Panc1 (cell line): ENCODE measurements at regions not wholly inside any gene's neighbourhood (a gene's known extent, or its start where the extent isn't known, plus 50 kb on each side); places are given as distances from the start of the nearest gene placed in this dataset.

ENCODE experiments used
- ATAC-seq: fragments of 200-7000 bp; cut with Tn5 transposase; 2 replicates; pipeline ENCODE4 v1.9.1; 2020; ENCODE audit warnings: mild to moderate bottlenecking, moderate library complexity
- BruUV-seq: library from RNA; stranded (reverse); fragments of 400-500 nt; replicated peaks from 2 replicates; lab custom pipeline; 2021; lab: Mats Ljungman, UMichigan
- CTCF ChIA-PET: fragments of 300-600 bp; sonication (Branson Sonifier 250); formaldehyde crosslinking; loops from one replicate; lab custom pipeline; 2022; ENCODE audit warnings: antibody characterized with exemption; lab: Charles Lee
- POLR2A ChIA-PET: fragments of 300-600 bp; sonication (Branson Sonifier 250); formaldehyde crosslinking; loops from one replicate; lab custom pipeline; 2022; ENCODE audit warnings: antibody characterized with exemption; lab: Charles Lee
- DNase-seq: peaks from one replicate; pipeline ENCODE4 v3.0.0-alpha.2; 2010; ENCODE audit warnings: low read depth, low spot score
- H3K27ac ChIP-seq: 2 replicates; pipeline ENCODE4 v1.5.1; 2011; ENCODE audit warnings: mild to moderate bottlenecking, low read length, inconsistent platforms
- H3K27me3 ChIP-seq: fragments of 200-500 bp; sonication (Bioruptor generic); 2 replicates; pipeline ENCODE4 v1.6.0; 2014; ENCODE audit warnings: low read length, inconsistent platforms; ENCODE audit not compliant: control insufficient read depth, insufficient read depth
- H3K36me3 ChIP-seq: fragments of 200-500 bp; sonication (Bioruptor generic); 2 replicates; pipeline ENCODE4 v1.5.1; 2014; ENCODE audit warnings: inconsistent platforms, mild to moderate bottlenecking, low read length, moderate library complexity; ENCODE audit not compliant: control insufficient read depth, insufficient read depth
- H3K4me1 ChIP-seq: 2 replicates; pipeline ENCODE4 v1.5.1; 2011; ENCODE audit warnings: inconsistent platforms, mild to moderate bottlenecking, low read length, moderate library complexity; ENCODE audit not compliant: control insufficient read depth, insufficient read depth
- H3K4me3 ChIP-seq, 2 experiments: 2 replicates each; pipeline ENCODE4 v1.5.1; 2011 to 2012; ENCODE audit warnings: low read depth in 2 of 2, low read length in 2 of 2, mild to moderate bottlenecking in 2 of 2, inconsistent platforms in 1 of 2, moderate library complexity in 1 of 2
- H3K9me3 ChIP-seq: fragments of 200-500 bp; sonication (Bioruptor generic); 2 replicates; pipeline ENCODE4 v1.5.1; 2014; ENCODE audit warnings: low read depth, mild to moderate bottlenecking, inconsistent platforms, low read length, moderate library complexity; ENCODE audit not compliant: control insufficient read depth, insufficient read depth
- POLR2AphosphoS5 ChIP-seq: IDR thresholded peaks from 2 replicates; pipeline ENCODE4 v1.6.1; 2012; ENCODE audit warnings: mild to moderate bottlenecking, low read depth, low read length, moderate library complexity
- REST ChIP-seq, 2 experiments: IDR thresholded peaks; 2 replicates each; pipeline ENCODE4 v1.6.1; 2011 to 2012; ENCODE audit warnings: low read depth in 2 of 2, control low read depth in 1 of 2, low read length in 1 of 2, mild to moderate bottlenecking in 1 of 2, moderate library complexity in 1 of 2; ENCODE audit not compliant: insufficient read depth in 1 of 2
- SIN3A ChIP-seq: IDR thresholded peaks from 2 replicates; pipeline ENCODE4 v1.6.1; 2012; ENCODE audit warnings: low read depth, mild to moderate bottlenecking, low read length, moderate library complexity, borderline replicate concordance; ENCODE audit not compliant: insufficient read depth
- TCF7L2 ChIP-seq: IDR thresholded peaks from 2 replicates; pipeline ENCODE4 v1.6.1; 2011; ENCODE audit warnings: mild to moderate bottlenecking, low read depth, low read length, inconsistent platforms
- in situ Hi-C: cut with HindIII; loops from 2 replicates; pipeline ENCODE4 v1.10.0; 2016; ENCODE audit warnings: low sequenced_read_pairs, low pct_unique_long_range_greater_than_20kb
- intact Hi-C: fragments of 100-400 bp; cut with micrococcal nuclease; formaldehyde crosslinking; loops from one replicate; pipeline ENCODE4 v1.10.0; 2022; ENCODE audit not compliant: unreplicated experiment
- TF ChIP-seq, protein P1 (sequence below): fragments of 450-650 bp; IDR thresholded peaks from 2 replicates; pipeline ENCODE4 v1.5.1; 2017; ENCODE audit warnings: mild to moderate bottlenecking

DNA sequence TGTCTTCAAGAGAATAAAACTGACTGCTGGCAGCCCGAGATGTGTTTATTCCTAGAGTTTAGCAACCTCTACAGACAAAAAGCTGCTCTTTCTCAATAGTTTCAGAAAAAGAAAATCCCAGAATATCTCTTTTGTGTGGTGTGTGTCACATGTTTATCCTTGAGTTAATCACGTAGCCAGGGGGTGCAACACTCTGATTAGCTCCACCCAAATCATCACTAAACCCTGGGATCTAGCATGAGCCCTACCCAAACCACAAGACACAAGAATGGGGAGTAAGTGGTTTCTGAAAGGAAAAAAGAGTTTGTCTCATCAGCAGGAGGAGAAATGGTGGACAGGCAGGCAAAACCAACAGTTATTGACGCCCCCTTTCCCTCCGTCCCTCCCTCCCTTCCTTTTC is 78.5 kb upstream of the AGBL1 start:
- CTCF ChIA-PET: no interaction called here
- POLR2A ChIA-PET: no interaction called here
- no TSS peak for BruUV-seq
- H3K9me3 ChIP-seq: no peaks in the 10 kb centered on the region
- no peaks in the 10 kb centered on the region for H3K4me1 ChIP-seq
- DNase-seq (no peak), ATAC-seq (no peak)
- intact Hi-C loops: no loop called here
- no peak overlapping the region for H3K4me3 ChIP-seq
- in situ Hi-C loops: no loop called here
- no peaks in the 10 kb centered on the region; the same call in 1 of the 2 replicates for H3K27me3 ChIP-seq
- H3K27ac ChIP-seq: no peak overlapping the region
- H3K36me3 ChIP-seq: no peaks in the 10 kb centered on the region
- no peak for TF ChIP-seq POLR2AphosphoS5
- no peak for TF ChIP-seq REST (IDR thresholded peaks at IDR 0.05; ENCODE audit: insufficient read depth in 1 of 2, low read depth in 2 of 2, low read length in 1 of 2)
- TF ChIP-seq, protein P1, sequence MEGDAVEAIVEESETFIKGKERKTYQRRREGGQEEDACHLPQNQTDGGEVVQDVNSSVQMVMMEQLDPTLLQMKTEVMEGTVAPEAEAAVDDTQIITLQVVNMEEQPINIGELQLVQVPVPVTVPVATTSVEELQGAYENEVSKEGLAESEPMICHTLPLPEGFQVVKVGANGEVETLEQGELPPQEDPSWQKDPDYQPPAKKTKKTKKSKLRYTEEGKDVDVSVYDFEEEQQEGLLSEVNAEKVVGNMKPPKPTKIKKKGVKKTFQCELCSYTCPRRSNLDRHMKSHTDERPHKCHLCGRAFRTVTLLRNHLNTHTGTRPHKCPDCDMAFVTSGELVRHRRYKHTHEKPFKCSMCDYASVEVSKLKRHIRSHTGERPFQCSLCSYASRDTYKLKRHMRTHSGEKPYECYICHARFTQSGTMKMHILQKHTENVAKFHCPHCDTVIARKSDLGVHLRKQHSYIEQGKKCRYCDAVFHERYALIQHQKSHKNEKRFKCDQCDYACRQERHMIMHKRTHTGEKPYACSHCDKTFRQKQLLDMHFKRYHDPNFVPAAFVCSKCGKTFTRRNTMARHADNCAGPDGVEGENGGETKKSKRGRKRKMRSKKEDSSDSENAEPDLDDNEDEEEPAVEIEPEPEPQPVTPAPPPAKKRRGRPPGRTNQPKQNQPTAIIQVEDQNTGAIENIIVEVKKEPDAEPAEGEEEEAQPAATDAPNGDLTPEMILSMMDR: no peak
- no peak for TF ChIP-seq TCF7L2
- TF ChIP-seq SIN3A: no peak

DNA sequence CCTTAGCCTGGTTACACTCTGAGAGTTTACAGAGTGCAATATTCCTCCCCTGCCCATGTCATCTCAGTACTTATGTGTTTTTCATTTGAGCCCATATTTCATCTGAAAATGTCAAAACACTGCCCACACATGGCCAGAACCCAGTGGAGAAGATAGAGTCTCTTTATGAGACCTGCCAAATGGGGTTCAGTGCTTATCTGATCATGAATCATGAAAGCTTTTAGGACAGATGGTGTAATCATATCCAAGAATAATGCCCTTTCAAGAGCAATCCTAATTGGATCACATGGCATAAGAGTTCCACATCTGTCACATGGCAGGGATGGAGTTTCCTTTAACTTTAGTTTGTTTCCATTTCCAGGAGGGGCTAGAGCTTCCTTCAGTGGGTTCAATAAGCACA is 77.2 kb upstream of the AGBL1 start:
- intact Hi-C loops (no loop called here), in situ Hi-C loops (no loop called here)
- Histone ChIP-seq H3K36me3 (no peaks in the 10 kb centered on the region), H3K4me3 (no peak overlapping the region), H3K27me3 (peaks cover 2% of the 10 kb centered on the region; the same call in 1 of the 2 replicates), H3K4me1 (no peaks in the 10 kb centered on the region), H3K9me3 (no peaks in the 10 kb centered on the region), H3K27ac (no peak overlapping the region)
- DNase-seq (no peak), ATAC-seq (no peak)
- ChIA-PET POLR2A (no interaction called here), CTCF (no interaction called here)
- no peak for TF ChIP-seq SIN3A
- TF ChIP-seq, protein P1: no peak
- TF ChIP-seq REST (IDR thresholded peaks at IDR 0.05; ENCODE audit: insufficient read depth in 1 of 2, low read depth in 2 of 2, low read length in 1 of 2): no peak
- no peak for TF ChIP-seq POLR2AphosphoS5
- TF ChIP-seq TCF7L2: no peak
- no TSS peak for BruUV-seq
